SK-N-SH (cell line): ENCODE measurements at regions not wholly inside any gene's neighbourhood (a gene's known extent, or its start where the extent isn't known, plus 50 kb on each side); places are given as distances from the start of the nearest gene placed in this dataset.

Experiments
- CTCF ChIP-seq: fragments of 200-600 bp; sonication (generic); IDR thresholded peaks from 2 replicates; pipeline ENCODE4 v1.6.1; 2017; ENCODE audit warnings: antibody characterized with exemption, mild to moderate bottlenecking, moderate library complexity
- EP300 ChIP-seq, 2 experiments: IDR thresholded peaks; 2 replicates each; pipeline versions ENCODE4 v1.4.0 to v1.6.1; 2012; ENCODE audit warnings: borderline replicate concordance in 1 of 2, low read depth in 1 of 2, low read length in 1 of 2
- EZH2phosphoT487 ChIP-seq: fragments of 200-600 bp; sonication (generic); IDR thresholded peaks from 2 replicates; pipeline ENCODE4 v1.6.1; 2017; ENCODE audit warnings: low read depth, mixed run types, mild to moderate bottlenecking, antibody characterized with exemption, moderate library complexity, borderline replicate concordance
- FOXJ3 ChIP-seq: sonication (generic); formaldehyde crosslinking; IDR thresholded peaks from 2 replicates; pipeline ENCODE4 v1.5.1; 2020; ENCODE audit warnings: mild to moderate bottlenecking, missing genetic modification reagents
- FOXM1 ChIP-seq: IDR thresholded peaks from 2 replicates; pipeline ENCODE4 v1.4.0; 2012; ENCODE audit warnings: low read depth, mild to moderate bottlenecking
- MXI1 ChIP-seq: IDR thresholded peaks from 2 replicates; pipeline ENCODE4 v1.6.1; 2012; ENCODE audit warnings: mild to moderate bottlenecking, low read depth, low read length, improper control_type of control experiment
- NFIC ChIP-seq: IDR thresholded peaks from 2 replicates; pipeline ENCODE4 v1.4.0; 2012; ENCODE audit warnings: borderline replicate concordance
- POLR2AphosphoS5 ChIP-seq: IDR thresholded peaks from 2 replicates; pipeline ENCODE4 v1.6.1; 2012; ENCODE audit warnings: low read depth, low read length
- RAD21 ChIP-seq: IDR thresholded peaks from 2 replicates; pipeline ENCODE4 v1.6.1; 2012; ENCODE audit warnings: mild to moderate bottlenecking, low read length
- REST ChIP-seq: IDR thresholded peaks from 2 replicates; pipeline ENCODE4 v1.6.1; 2012; ENCODE audit warnings: mild to moderate bottlenecking, low read depth, low read length, moderate library complexity
- RFX5 ChIP-seq: IDR thresholded peaks from 2 replicates; pipeline ENCODE4 v1.6.1; 2012; ENCODE audit warnings: mild to moderate bottlenecking, improper control_type of control experiment, low read length
- TAF1 ChIP-seq: IDR thresholded peaks from 2 replicates; pipeline ENCODE4 v1.6.1; 2012; ENCODE audit warnings: low read depth, mild to moderate bottlenecking, low read length, moderate library complexity, borderline replicate concordance
- USF2 ChIP-seq: fragments of 150-350 bp; IDR thresholded peaks from 2 replicates; pipeline ENCODE4 v1.6.1; 2017; ENCODE audit warnings: antibody characterized with exemption, low read length, low read depth, borderline replicate concordance
- ZBTB33 ChIP-seq: IDR thresholded peaks from 2 replicates; pipeline ENCODE4 v1.4.0; 2012; ENCODE audit warnings: low read depth, borderline replicate concordance

GRCh38 chr7:20916311-20916710, 129.6 kb upstream of the SP8 start:
- TF ChIP-seq NFIC: no peak
- TF ChIP-seq FOXM1: no peak
- TF ChIP-seq CTCF: no peak
- no peak for TF ChIP-seq EZH2phosphoT487
- TF ChIP-seq POLR2AphosphoS5: no peak
- TF ChIP-seq FOXJ3 (CRISPR knock-in tag): no peak
- no peak for TF ChIP-seq ZBTB33
- no peak for TF ChIP-seq TAF1
- no peak for TF ChIP-seq RFX5
- no peak for TF ChIP-seq RAD21
- TF ChIP-seq EP300 (IDR thresholded peaks at IDR 0.05; ENCODE audit: borderline replicate concordance in 1 of 2, low read depth in 1 of 2, low read length in 1 of 2): no peak
- TF ChIP-seq REST: no peak
- no peak for TF ChIP-seq USF2
- no peak for TF ChIP-seq MXI1
